Right lobe of liver (tissue), 4 donors: ENCODE measurements at regions not wholly inside any gene's neighbourhood (a gene's known extent, or its start where the extent isn't known, plus 50 kb on each side); places are given as distances from the start of the nearest gene placed in this dataset.

Experiments used
- CTCF ChIP-seq, 4 donors: fragments of 200-600 bp in 3 of 4; fragments of 450-650 bp in 1 of 4; IDR thresholded peaks; one replicate each; pipeline versions ENCODE4 v1.5.1 to v1.8.0; 2016 to 2022; ENCODE audit warnings: antibody characterized with exemption in 4 of 4, mild to moderate bottlenecking in 2 of 4
- POLR2A ChIP-seq: fragments of 450-650 bp; IDR thresholded peaks from one replicate; pipeline ENCODE4 v1.6.1; 2017; ENCODE audit warnings: antibody characterized with exemption, mild to moderate bottlenecking
- donor health status: DM: no; HTN: no; CAD: no.
- donor health status: DM: no; HTN: no; CAD: no.
- donor health status: DM: no; HTN: yes; CAD: no.

- no peak for TF ChIP-seq CTCF (IDR thresholded peaks at IDR 0.05)
- TF ChIP-seq POLR2A, result no peak
These were observed 502.3 kb downstream of the DIRAS2 start for GRCh38 chr9:90140131-90140818.
